HG02970 (cell line): ENCODE measurements at regions not wholly inside any gene's neighbourhood (a gene's known extent, or its start where the extent isn't known, plus 50 kb on each side); places are given as distances from the start of the nearest gene placed in this dataset.

ENCODE experiments used
- ATAC-seq: cut with Tn5 transposase; IDR thresholded peaks from one replicate; pipeline ENCODE4 v1.9.1; 2021; ENCODE audit warnings: mild to moderate bottlenecking, moderate library complexity, moderate number of reproducible peaks; ENCODE audit not compliant: unreplicated experiment, low FRiP score

DNA sequence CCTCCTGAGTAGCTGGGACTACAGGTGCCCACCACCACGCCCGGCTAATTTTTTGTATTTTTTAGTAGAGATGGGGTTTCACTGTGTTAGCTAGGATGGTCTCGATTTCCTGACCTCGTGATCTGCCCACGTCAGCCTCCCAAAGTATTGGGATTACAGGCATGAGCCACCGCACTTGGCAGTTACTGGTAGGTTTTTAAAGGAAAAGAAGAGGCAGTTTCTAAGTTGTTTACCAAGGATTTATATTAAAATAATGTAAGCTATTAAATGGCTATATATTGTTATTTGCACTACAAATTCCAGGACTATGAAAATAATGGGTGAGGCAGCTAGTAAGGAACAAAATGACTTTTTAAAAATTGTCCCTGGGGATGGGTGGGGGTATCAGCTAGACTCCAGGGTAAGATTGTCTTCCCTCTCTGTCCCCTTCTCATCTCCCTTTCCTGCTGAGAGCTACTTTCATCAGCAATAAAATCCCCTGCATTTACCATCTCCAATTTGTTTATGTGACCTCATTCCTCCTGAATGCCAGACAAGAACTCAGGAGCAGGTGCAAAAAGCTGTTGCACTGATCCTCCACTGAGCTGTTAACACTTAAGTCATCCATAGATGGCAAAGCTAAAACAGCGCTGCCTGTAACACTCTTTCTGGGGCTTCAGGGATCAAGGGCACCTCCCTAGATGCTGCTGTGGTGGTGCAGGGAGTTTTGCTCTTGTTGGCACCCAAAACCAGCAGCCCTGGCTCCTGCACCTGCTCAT, 165.2 kb downstream of the ZPLD1 start:
- ATAC-seq = no peak

- no peak for ATAC-seq
These were observed 170.3 kb downstream of the ZPLD1 start for GRCh38 chr3:102605153-102605552.

DNA sequence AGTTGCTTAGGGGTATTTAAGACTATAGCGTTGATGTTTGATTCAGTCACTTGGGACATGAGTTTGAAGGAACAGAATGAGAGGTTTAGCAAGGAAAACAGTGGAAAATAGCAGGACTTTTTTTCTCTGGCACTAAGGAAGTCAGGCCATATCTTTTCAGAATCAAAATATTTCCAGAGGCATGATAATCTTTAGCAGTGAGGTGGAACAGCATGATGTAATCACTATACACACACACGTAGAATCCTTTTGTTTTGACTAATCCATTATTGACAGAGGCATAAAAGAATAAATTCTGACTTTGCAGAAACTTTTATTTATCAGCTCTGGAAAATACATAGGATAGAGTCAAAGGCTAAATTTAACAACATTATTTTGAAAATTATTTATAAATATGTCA, 174.1 kb downstream of the ZPLD1 start:
- ATAC-seq = no peak

DNA sequence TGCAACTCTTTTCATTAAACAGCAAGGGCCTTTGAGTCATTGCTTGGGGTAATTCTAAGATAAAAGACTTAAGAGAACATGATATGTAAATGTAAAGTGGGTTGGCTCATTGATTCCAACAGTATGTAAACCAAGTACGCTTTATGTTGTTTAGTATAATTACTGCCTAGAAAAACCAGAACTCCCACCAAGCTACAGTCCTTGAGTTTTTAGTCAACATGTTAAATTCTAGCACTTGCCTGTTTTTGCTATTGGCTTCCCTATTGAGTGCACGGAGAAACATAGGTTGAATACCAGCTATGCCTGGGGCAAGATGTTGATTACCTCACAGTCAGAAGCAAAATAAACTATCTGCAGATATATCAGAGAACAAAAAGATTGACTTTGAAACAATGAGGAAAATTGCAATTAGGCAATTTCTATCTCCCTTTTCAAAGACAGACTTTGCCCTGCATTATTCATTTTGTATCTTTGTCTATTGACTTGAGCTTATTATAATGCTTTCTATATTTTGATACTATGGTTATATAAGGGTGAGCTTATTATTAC, 179.3 kb downstream of the ZPLD1 start:
- ATAC-seq = no peak

GRCh38 chr3:102614585-102614984, 179.8 kb downstream of the ZPLD1 start:
- no peak for ATAC-seq

DNA sequence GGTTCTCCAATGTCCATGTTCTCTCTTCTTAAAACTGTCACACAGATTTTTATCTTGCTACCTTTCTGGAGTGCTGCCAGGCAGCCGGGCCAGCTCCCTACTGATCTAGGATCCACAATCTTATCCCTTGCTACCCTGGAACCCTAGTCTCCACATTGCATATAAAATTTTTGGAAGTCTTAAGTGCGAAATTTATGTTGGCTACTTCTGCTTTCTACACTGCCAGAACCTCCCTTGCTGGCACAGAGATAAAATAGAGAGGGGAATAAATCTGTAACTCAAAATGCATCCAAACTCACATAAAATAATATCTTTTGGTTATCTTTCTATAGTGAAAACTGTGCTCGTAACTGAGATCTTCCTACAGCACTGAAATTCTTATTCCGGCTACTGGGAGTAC, 182.6 kb downstream of the ZPLD1 start:
- no peak for ATAC-seq

- ATAC-seq = no peak
These were observed 184.5 kb downstream of the ZPLD1 start for GRCh38 chr3:102619361-102619760.

- no peak for ATAC-seq
These were observed 195.1 kb downstream of the ZPLD1 start for GRCh38 chr3:102629943-102630342.

DNA sequence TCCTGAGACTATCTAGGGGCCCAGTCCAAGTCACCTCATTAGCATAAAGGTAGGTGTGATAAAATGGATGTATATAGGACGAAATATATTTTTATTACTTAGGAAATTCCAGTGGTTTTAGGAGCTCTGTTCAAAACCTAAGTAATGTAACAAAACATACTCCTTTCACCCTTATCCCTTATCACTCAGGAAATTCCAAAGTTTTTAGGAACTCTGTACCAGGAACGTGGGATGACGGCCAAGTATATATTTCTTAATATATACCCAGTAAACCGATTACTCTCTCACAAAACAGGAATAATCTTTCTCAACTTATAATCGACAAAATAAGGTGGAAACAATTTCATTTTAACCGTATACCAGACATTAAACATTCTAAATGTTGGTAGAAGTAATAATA, 195.7 kb downstream of the ZPLD1 start:
- ATAC-seq = no peak

DNA sequence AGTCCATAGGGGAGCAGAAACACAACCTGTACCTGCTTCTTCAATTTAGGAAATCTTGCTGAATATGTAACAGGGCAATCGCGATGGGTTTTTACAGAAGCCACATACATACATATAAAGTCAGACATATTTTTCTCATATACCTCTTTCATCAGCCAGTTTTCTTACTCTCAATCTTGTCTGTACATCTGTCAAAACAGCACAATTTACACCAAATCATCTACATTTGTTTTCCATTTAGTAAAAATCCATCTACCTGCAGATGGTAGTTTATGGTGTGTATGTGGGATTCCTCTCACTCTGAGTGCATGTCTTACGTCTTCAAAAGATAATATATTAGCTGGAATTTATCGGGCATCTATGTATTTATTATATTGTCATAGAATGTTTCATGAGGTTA, 208.7 kb downstream of the ZPLD1 start:
- no peak for ATAC-seq

- no peak for ATAC-seq
These were observed 211.7 kb downstream of the ZPLD1 start for GRCh38 chr3:102646557-102646956.

- ATAC-seq = no peak
These were observed 225.8 kb downstream of the ZPLD1 start for GRCh38 chr3:102660653-102661052.

DNA sequence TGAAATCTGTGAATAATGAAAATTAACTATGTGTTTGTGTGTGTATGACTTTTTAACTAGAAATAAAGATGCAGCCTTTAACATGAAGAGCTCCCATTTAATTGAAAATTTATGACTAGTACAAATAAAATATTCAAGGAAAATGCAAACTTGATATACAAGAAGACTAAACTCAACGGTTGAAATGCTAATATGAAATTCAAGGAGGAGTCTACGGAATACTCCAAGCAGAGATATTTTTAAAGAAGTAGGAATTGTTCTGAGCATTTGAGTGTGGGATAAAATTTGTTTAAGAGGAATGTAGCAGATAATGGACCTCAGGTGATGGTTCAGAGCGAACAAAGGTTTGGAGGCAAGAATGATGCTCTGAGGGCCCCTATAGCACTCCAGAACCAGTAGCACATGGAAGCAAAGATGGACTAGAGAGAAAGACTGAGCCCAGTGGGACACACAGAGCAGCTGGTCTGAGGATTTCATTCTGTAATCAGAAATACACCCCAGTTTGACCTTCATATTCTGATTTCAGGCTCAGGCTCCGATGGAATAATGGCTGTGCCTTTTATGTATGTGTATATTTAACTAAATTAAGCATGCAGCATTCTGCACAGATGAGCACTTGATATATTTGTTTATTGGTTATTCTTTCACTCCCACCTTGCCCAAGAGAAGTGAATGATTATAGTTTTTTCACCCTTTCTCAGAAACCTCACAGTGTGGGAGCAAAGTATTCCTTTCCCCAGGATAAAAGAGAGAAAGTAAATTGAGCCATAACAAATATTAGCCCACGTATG, 227.1 kb downstream of the ZPLD1 start:
- no peak for ATAC-seq

- no peak for ATAC-seq
These were observed 227.6 kb downstream of the ZPLD1 start for GRCh38 chr3:102662498-102662772.

DNA sequence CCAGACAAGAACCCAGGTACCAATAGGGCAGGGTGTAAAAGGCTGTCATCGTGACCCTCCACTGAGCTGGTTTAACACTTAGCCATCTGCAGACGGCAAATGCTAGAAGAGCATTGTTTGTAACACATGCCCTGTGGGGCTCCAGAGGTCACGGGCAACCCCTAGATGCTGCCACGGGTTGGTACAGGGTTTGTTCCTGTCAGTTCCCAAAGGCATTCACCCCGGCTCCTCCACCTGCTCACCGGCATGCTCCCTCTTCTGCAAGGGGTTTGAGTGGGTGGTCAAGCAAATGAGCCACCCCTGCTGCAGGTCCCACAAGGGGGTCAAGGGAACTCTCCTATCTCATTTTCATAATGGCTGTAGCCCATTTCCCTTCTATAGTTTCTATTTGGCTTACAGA, 229.3 kb downstream of the ZPLD1 start:
- no peak for ATAC-seq

GRCh38 chr3:102665183-102665582, 230.4 kb downstream of the ZPLD1 start:
- no peak for ATAC-seq

DNA sequence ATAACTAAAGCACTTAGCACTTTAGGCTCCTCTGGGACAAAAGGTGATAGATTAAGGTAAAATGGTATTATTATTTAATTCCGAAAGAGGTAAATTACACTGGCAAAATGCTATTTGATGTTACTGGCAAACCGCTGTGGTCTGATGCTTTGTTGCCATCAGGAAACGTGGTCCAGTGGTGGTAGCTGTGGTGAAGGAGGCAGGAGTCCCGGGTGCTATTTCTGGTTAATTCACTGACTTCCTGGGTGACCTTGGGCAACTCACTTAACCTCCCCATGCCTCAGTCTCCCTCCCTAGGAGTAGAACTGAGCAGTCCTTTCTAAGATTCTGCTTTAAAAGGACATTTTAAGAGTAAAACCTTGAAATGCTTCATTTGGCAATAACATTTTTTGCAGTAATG, 233.4 kb downstream of the ZPLD1 start:
- ATAC-seq = no peak

GRCh38 chr3:102670986-102671385, 236.2 kb downstream of the ZPLD1 start:
- no peak for ATAC-seq

GRCh38 chr3:102672305-102672704, 237.5 kb downstream of the ZPLD1 start:
- no peak for ATAC-seq

DNA sequence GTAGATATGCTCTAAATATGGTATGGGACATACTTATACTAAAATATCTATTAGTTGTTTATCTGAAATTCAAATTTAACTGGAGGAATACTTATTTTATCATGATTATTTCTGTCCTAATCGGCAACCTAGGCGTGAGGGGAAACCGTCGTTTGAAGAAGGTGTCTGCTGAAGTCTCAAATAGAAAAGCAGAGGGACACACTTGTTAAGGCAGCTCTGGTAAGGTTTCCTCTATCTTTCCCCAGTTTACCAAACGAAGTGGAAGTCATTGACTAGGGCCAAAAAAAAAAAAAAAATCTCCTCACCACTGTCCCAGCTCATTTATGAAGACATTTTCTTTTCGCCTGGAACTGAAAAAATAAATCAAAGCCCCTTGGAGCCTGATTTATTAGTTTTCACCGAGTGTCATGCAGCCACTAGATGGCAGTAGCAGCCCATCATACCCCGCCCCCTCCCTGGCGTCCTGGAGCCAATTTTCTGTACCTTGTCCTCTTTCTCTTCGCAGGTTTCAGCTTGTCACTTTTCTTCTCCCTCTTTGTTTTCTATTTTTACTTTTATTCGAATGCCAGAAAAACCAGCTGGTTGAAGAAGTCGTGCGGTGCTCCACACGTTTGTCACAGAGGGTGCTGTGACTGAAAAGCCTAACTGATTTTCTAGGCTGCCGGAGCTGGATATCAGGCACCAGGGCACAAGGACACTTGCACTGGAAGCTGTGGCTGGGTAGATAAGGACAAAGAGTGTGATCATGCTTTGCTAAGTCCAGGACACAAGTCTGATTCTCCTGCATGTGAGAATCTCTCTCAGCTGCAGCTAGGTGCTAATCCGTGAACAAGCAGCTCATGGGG, 238.7 kb downstream of the ZPLD1 start:
- peak; percentile 89 for ATAC-seq

- ATAC-seq = no peak
These were observed 239.5 kb downstream of the ZPLD1 start for GRCh38 chr3:102674284-102674683.
